Vagina (tissue), 2 donors: ENCODE measurements at regions not wholly inside any gene's neighbourhood (a gene's known extent, or its start where the extent isn't known, plus 50 kb on each side); places are given as distances from the start of the nearest gene placed in this dataset.

Source experiments
- POLR2A ChIP-seq, 2 donors: fragments of 450-650 bp; IDR thresholded peaks; one replicate each; pipeline ENCODE4 v1.6.1; 2017; ENCODE audit warnings: antibody characterized with exemption in 2 of 2, mild to moderate bottlenecking in 2 of 2, moderate library complexity in 2 of 2
- POLR2AphosphoS5 ChIP-seq, 2 donors: sonication (generic); formaldehyde crosslinking; IDR thresholded peaks; one replicate each; pipeline ENCODE4 v1.9.0; 2017; ENCODE audit warnings: antibody characterized with exemption in 2 of 2, mild to moderate bottlenecking in 2 of 2, low read depth in 1 of 2; ENCODE audit not compliant: insufficient read depth in 1 of 2
- TF ChIP-seq, protein P1 (sequence below), 3 experiments: fragments of 450-650 bp in 2 of 3; fragments of 200-600 bp in 1 of 3; sonication (generic) in 1 of 3; IDR thresholded peaks; one replicate each; pipeline ENCODE4 v1.5.1; 2017 to 2019; ENCODE audit warnings: antibody characterized with exemption in 3 of 3, mild to moderate bottlenecking in 2 of 3, moderate library complexity in 2 of 3

- TF ChIP-seq POLR2A (IDR thresholded peaks at IDR 0.05) (no peak), POLR2AphosphoS5 (IDR thresholded peaks at IDR 0.05; ENCODE audit: insufficient read depth in 1 of 2, low read depth in 1 of 2) (no peak)
- TF ChIP-seq, protein P1, sequence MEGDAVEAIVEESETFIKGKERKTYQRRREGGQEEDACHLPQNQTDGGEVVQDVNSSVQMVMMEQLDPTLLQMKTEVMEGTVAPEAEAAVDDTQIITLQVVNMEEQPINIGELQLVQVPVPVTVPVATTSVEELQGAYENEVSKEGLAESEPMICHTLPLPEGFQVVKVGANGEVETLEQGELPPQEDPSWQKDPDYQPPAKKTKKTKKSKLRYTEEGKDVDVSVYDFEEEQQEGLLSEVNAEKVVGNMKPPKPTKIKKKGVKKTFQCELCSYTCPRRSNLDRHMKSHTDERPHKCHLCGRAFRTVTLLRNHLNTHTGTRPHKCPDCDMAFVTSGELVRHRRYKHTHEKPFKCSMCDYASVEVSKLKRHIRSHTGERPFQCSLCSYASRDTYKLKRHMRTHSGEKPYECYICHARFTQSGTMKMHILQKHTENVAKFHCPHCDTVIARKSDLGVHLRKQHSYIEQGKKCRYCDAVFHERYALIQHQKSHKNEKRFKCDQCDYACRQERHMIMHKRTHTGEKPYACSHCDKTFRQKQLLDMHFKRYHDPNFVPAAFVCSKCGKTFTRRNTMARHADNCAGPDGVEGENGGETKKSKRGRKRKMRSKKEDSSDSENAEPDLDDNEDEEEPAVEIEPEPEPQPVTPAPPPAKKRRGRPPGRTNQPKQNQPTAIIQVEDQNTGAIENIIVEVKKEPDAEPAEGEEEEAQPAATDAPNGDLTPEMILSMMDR (IDR thresholded peaks at IDR 0.05) = no peak
These were observed 114.4 kb downstream of the PCTP start for GRCh38 chr17:55865072-55865762.
